DMS53 (cell line): ENCODE measurements at regions not wholly inside any gene's neighbourhood (a gene's known extent, or its start where the extent isn't known, plus 50 kb on each side); places are given as distances from the start of the nearest gene placed in this dataset.

Source experiments
- DNase-seq: peaks from one replicate; lab custom pipeline; 2025; lab: John Stamatoyannopoulos, UW

DNA sequence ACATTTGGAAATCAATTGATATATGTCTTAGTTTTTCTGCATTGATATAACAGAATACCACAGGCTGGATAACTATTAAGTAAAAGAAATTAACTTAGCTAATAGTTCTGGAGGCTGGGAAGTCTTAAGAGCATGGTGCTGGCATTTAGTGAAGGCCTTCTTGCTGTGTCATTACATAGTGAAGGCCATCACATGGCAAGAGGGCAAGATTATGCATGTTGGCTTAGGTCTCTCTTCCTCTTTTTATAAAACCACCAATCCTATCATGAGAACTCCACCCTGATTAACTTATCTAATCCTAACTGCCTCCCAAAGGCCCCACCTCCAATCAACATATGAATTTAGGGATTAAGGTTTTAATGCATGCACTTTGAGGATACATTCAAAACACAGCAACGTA, 225.5 kb upstream of the VRK2 start:
- DNase-seq, result no peak

- DNase-seq, result no peak
Measured at GRCh38 chr2:57828221-57828620, 218.4 kb upstream of the VRK2 start.

DNA sequence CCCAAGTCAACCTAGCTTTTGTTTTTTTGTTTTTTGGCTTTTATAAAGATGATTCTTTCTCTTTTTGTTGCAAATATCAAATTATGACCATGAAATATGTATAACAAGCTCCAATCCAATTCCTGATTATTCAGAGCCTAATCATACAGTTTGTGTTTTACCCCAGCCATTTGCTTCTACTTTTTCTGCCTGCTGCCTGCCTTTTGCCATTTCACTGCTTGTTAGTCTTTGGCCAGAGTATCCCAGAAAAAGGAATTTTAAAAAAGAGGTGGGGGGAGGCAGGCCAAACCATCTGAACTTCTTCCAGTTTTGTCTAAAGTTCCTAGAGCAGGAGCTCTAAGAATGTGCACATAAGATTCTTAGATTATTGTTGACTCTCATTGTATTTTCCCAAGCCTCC, 211.9 kb upstream of the VRK2 start:
- no peak for DNase-seq

DNA sequence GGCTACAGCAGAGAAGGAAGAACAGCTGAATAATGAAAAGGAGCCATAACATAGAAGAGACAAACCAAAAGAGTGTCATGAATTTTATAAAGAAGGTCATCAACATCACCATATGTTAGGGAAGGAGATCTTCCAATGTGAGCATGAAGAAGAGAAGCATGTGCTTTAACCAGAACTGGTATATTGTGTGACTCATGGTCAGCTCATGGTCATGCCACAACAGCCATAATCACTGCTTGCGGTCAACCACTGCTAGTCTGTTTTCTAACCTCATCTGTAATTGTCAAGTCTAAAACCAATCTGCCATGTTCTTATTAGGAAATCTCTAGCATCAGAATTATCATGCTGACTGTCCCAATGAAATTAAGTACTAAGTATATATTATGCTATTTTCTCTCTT, 204.1 kb upstream of the VRK2 start:
- DNase-seq, result no peak

GRCh38 chr2:57843158-57843557, 203.4 kb upstream of the VRK2 start:
- DNase-seq, result no peak

DNA sequence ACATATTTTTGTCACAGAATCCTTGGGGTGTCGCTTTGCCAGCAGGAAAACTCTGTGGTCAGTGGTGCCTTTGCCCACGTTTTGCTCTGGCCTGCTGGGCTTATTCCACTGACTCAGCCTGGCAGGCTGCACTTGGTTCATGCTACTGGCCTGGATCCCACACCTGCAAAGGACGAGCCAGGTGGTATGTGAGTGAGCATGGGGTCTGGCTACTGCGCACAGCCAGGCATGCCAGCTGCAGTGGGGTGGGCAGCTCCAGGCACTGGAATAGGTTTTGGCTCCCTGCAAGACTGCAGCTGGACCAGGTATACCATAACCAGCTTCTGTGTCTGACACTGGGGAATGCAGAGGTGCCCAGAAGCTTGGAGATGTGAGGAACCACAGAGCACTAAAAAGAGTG, 197.9 kb upstream of the VRK2 start:
- DNase-seq, result no peak

- DNase-seq, result no peak
Measured at GRCh38 chr2:57849843-57850242, 196.8 kb upstream of the VRK2 start.

DNA sequence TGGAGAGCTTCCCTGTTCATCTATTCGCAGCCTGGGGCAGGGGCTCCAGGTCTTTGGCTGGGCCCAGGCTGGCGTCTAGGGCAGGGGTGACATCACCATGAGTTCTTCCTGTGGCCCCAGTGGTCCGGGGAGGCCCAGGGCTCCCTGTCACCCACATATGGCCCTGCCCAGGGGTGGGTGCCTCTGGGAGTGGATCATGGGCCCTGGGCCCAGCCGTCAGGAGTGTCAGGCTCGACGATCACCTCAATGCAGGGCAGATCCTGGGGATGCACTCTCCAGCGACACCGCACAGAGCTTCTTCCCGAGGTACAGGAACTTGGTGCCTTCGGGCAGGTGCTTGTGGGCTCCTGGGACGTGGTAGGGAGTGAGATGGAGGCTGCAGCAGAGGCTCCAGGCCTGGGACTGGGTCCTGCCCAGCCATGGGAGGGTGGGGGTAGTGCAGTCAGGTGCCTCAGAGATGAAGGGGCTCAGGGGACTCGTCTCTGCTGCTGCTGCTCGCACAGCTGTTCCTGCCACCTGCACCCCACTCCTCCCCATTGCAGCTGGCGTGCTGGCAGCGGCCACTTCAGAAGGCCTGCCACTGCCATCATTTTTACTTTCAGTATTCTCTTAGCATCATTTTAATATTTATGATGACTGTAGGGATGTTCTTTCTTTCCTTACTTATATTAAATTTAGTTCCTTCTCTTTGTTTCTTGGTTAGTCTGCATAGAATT, 196.0 kb upstream of the VRK2 start:
- DNase-seq, result no peak

DNA sequence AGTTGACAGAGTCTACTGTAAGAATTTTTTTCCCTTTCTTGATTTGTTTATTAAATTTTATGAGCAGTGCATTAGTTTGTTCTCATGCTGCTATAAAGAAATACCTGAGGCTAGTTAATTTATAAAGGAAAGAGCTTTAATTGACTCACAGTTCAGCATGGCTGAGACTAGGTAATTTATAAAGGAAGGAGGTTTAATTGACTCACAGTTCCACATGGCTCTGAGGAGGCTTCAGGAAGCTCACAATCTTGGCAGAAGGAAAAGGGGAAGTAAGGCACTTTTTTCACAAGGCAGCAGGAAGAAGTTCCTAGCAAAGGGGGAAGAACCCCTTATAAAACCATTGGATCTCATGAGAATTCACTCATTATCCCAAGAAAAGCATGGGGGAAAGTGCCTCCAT, 191.4 kb upstream of the VRK2 start:
- no peak for DNase-seq

GRCh38 chr2:57859755-57860154, 186.9 kb upstream of the VRK2 start:
- DNase-seq, result no peak

- no peak for DNase-seq
Measured at GRCh38 chr2:57862153-57862552, 184.5 kb upstream of the VRK2 start.

DNA sequence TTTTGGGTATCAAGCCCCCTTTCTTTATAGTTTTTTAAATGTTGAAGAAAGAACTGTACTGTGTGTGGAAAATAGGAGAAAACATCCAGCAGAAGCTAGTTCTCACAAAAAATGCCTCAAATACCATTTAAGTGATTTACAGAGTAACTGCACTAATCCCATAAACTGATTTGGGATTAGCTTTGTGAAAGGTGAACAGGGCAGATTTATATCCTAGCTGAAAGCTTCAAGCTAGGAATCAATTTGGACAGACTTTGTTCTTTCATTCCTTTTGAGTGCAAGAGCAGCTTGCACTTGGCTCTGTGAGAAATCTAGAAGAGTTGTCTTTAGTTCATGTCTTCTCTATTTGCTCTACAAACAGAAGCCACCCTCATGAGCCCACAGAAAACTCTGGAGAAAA, 183.9 kb upstream of the VRK2 start:
- no peak for DNase-seq

GRCh38 chr2:57864926-57865325, 181.7 kb upstream of the VRK2 start:
- DNase-seq, result no peak

GRCh38 chr2:57867730-57868129, 178.9 kb upstream of the VRK2 start:
- no peak for DNase-seq

- no peak for DNase-seq
Measured at GRCh38 chr2:57868619-57869139, 177.9 kb upstream of the VRK2 start.

- no peak for DNase-seq
Measured at GRCh38 chr2:57869758-57870344, 176.8 kb upstream of the VRK2 start.

GRCh38 chr2:57876313-57876712, 170.3 kb upstream of the VRK2 start:
- no peak for DNase-seq

DNA sequence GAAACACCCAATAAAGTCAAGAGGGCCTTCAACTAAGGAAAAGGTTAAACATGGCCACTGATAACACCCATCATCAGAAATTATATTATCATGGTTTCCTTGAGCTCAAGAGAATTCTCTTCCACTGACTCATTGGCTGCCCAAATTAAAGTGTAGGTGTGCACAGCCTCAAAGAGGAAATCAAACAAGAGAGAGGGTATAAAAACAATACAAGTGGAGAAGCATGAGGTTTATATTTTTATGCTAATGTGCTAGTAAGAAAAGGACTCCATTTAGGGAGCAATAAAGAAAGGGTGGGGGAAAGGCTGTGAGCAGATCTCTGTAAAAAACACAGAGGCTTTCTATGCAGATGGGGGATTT, 168.8 kb upstream of the VRK2 start:
- DNase-seq, result peak; percentile 24

DNA sequence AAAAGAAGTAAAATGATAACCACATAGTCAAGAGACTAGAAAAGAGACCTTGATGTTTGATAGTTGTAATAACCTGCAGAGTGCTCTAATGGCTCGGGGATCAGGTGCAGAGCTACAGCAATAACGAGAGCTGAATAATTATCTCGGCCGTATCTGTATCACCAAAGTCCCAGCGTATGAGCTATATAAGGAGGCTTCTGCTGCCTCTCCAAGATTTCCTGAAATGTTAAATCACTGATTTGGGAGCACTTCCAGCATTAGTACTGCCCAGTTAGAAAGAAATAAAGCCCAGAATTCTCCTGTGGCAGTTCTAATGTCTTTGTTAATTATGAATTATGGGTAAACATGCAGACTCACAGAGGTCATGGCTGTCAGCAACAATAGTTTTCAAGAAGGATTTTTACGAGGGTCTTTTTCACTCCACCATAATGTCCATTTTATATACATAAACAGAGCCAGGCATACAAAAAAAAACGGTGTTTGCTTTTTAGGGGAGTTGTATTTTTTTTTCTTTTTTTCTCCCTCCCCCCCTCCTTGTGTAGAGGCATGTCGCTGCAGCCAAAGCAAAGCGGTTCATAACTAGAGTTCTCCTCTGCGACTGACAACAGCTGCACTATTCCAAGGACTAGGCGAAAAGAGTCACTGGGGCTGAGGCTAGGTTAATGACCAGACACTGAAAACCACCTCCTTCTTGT, 168.3 kb upstream of the VRK2 start:
- DNase-seq, result no peak

- DNase-seq, result no peak
Measured at GRCh38 chr2:57878866-57879210, 167.8 kb upstream of the VRK2 start.

DNA sequence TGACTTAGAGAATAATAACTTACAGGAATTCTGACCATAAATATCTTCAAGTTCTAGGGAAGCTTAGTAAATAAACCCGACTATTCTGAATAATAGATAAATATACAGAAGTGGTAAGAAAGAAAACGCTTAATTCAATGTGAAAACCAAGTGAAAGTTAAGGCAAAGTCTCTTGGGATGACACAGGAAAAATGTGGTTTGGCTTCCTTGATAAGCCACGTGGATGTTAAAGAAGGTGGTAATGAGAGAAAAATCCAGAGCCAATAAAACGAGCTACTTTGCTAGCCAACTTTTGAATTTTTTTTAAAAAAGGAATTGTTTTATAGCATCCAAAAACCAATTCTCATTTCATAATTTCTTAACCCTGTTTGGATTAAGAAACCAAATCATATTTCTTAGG, 166.2 kb upstream of the VRK2 start:
- DNase-seq, result no peak

- DNase-seq, result peak; percentile 32
Measured at GRCh38 chr2:57880967-57881366, 165.6 kb upstream of the VRK2 start.
